ENCODE measurements at regions not wholly inside any gene's neighbourhood (a gene's known extent, or its start where the extent isn't known, plus 50 kb on each side); places are given as distances from the start of the nearest gene placed in this dataset.

- peak in 46 of 58 donors; percentile 8 to 75 (median 40) for DNase-seq
Observed at GRCh38 chr1:228986093-228986904, 251.0 kb downstream of the RHOU start.

GRCh38 chr1:228987286-228987685 is 252.0 kb downstream of the RHOU start:
- no peak for DNase-seq

GRCh38 chr1:228987736-228988506 is 252.6 kb downstream of the RHOU start:
- DNase-seq: no peak

- no peak for DNase-seq
Observed at GRCh38 chr1:228988664-228989063, 253.4 kb downstream of the RHOU start.

GRCh38 chr1:228989176-228989575 is 253.9 kb downstream of the RHOU start:
- no peak for DNase-seq

GRCh38 chr1:228989676-228989991 is 254.4 kb downstream of the RHOU start:
- peak in 1 of 58 donors; percentile 11 for DNase-seq

- DNase-seq: peak in 47 of 58 donors; percentile 15 to 85 (median 44)
Observed at GRCh38 chr1:228989992-228990827, 254.9 kb downstream of the RHOU start.

GRCh38 chr1:228990906-228991569 is 255.8 kb downstream of the RHOU start:
- no peak for DNase-seq

- DNase-seq: no peak
Observed at GRCh38 chr1:228992044-228992443, 256.8 kb downstream of the RHOU start.

GRCh38 chr1:228992907-228993535 is 257.7 kb downstream of the RHOU start:
- DNase-seq: no peak

- DNase-seq: no peak
Observed at GRCh38 chr1:228994676-228995594, 259.7 kb downstream of the RHOU start.

GRCh38 chr1:228996281-228996680 is 261.0 kb downstream of the RHOU start:
- no peak for DNase-seq

GRCh38 chr1:228997721-228998144 is 262.5 kb downstream of the RHOU start:
- no peak for DNase-seq

GRCh38 chr1:228998179-228998578 is 262.9 kb downstream of the RHOU start:
- DNase-seq: no peak

- no peak for DNase-seq
Observed at GRCh38 chr1:228999446-229000170, 264.3 kb downstream of the RHOU start.

- no peak for DNase-seq
Observed at GRCh38 chr1:229000187-229000586, 264.9 kb downstream of the RHOU start.

GRCh38 chr1:229001467-229002011 is 266.3 kb downstream of the RHOU start:
- no peak for DNase-seq

GRCh38 chr1:229002037-229002436 is 266.8 kb downstream of the RHOU start:
- DNase-seq: no peak

Data from anterior cingulate cortex (tissue), 58 donors.